ENCODE measurements at regions not wholly inside any gene's neighbourhood (a gene's known extent, or its start where the extent isn't known, plus 50 kb on each side); places are given as distances from the start of the nearest gene placed in this dataset.

- DNase-seq = no peak
- intact Hi-C loops (cut with DNase I, micrococcal nuclease) = no loop called here
- ATAC-seq = no peak
Measured at GRCh38 chr5:71971862-71972261, 135.4 kb upstream of the MAP1B start.

GRCh38 chr5:71972777-71973473, 134.3 kb upstream of the MAP1B start:
- DNase-seq = no peak
- intact Hi-C loops (cut with DNase I, micrococcal nuclease) = no loop called here
- ATAC-seq = no peak

GRCh38 chr5:71973563-71973962, 133.7 kb upstream of the MAP1B start:
- ATAC-seq = no peak
- intact Hi-C loops (cut with DNase I, micrococcal nuclease) = no loop called here
- DNase-seq = no peak

DNA sequence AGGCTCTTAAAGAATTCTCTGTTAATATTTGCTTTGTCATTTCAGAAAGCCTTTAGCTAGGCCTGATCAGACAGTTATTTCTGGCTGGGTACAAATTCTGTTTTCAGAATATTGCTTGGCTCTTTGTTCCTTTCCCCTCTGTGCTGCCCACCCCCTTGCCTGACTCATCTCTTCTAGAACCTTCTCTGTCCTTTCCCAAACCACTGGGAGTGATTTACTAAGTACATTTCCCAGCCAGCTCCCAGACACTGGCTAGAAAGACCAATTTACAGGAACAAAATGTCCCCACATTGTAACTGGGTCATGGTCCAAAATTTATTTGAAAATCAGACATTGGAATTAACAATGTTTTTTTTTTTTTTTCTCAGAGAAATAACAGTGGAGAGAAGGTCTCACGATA, 133.1 kb upstream of the MAP1B start:
- DNase-seq (no peak), ATAC-seq (no peak)
- intact Hi-C loops (cut with DNase I, micrococcal nuclease) = no loop called here

GRCh38 chr5:71974622-71975021, 132.7 kb upstream of the MAP1B start:
- ATAC-seq (no peak), DNase-seq (no peak)
- intact Hi-C loops (cut with DNase I, micrococcal nuclease) = no loop called here

- intact Hi-C loops (cut with DNase I, micrococcal nuclease) = no loop called here
- no peak for DNase-seq
- no peak for ATAC-seq
Measured at GRCh38 chr5:71976449-71976848, 130.8 kb upstream of the MAP1B start.

DNA sequence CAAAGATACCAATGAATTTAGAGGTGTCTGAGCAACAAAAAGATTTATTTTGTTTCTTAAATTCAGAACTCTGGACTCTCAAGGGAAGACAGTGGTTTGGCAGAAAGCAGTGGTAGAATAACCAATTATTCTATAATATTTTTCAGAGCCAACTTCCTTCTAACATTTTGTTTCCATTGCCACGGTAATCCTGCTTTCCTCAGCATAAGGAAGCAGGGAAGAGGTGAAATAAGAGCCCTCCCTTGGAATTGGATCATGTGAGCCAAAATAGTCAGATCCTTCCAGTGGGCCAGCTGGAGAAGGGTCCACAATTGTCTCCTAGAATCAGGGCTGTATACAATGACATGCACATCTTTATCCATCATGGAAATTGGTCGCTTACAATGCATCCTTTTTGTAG, 130.0 kb upstream of the MAP1B start:
- DNase-seq (no peak), ATAC-seq (no peak)
- intact Hi-C loops (cut with DNase I, micrococcal nuclease) = no loop called here

GRCh38 chr5:71978216-71978615, 129.1 kb upstream of the MAP1B start:
- ATAC-seq (no peak), DNase-seq (no peak)
- intact Hi-C loops (cut with DNase I, micrococcal nuclease) = no loop called here

- intact Hi-C loops (cut with DNase I, micrococcal nuclease) = no loop called here
- no peak for ATAC-seq
- DNase-seq = no peak
Measured at GRCh38 chr5:71982717-71983395, 124.4 kb upstream of the MAP1B start.

DNA sequence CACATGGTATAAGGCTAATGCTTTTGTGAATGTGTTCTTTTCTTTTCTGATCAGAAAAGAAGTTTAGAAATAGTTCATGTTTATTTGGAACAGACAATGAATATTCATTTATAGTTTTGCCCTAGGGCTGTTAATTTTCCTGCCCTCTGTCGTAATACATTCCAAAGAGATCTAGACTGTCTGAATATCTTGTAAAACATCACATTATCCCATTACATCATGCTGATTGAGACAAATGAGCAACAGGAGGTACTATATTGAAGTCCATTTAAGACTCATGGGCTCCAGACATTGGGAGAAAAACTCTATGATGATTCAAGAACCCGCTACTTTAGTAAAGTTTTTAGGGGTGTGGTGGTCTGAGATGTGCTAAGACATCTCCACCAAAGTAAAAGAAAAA, 121.2 kb upstream of the MAP1B start:
- no peak for ATAC-seq
- no peak for DNase-seq
- intact Hi-C loops (cut with DNase I, micrococcal nuclease) = no loop called here

DNA sequence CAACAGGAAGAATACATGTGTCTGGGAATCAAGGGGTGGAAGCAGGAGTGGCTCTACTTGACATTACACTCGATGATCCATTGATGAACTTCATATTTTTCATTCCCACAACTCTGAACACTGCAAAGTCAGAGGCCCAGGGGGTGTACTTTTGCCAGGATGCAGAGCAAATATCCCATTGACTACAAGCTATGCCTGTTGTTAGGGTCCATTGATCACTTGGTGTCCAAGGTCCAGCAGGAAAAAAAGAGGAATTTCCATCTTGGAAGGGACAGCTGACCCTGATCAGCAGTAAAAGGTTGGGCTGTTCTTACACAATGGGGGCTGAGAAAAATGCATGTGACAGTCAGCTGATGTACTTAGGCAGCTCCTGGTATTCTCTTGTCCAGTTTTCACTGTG, 118.5 kb upstream of the MAP1B start:
- intact Hi-C loops (cut with DNase I, micrococcal nuclease) = no loop called here
- DNase-seq = no peak

GRCh38 chr5:71993600-71993999, 113.7 kb upstream of the MAP1B start:
- no peak for ATAC-seq
- no peak for DNase-seq
- intact Hi-C loops (cut with DNase I, micrococcal nuclease) = no loop called here

More for the DNA sequence above, 118.5 kb upstream of the MAP1B start:
- ATAC-seq = no peak

DNA sequence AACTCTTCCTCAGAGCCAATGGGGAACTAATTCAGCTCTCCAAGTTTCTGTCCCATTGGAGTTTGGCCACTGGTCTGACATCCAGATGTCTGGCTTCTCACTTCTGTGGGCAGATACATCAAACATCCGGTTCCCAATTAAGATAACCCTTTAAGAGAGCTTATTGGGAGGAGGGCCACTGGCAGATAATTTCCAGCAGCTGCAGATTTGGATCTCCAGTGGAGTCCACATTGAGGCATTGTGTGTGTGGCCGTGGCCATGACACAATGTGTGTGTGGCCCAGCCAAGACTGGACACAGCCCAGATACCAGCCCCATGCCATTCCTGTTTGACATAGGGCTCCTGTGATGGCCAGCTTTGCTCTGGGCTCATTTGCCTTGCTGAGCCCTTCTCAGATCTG, 110.5 kb upstream of the MAP1B start:
- intact Hi-C loops (cut with DNase I, micrococcal nuclease) = no loop called here
- ATAC-seq (no peak), DNase-seq (no peak)

- ATAC-seq (no peak), DNase-seq (no peak)
- intact Hi-C loops (cut with DNase I, micrococcal nuclease) = no loop called here
Measured at GRCh38 chr5:71998746-71999145, 108.5 kb upstream of the MAP1B start.

DNA sequence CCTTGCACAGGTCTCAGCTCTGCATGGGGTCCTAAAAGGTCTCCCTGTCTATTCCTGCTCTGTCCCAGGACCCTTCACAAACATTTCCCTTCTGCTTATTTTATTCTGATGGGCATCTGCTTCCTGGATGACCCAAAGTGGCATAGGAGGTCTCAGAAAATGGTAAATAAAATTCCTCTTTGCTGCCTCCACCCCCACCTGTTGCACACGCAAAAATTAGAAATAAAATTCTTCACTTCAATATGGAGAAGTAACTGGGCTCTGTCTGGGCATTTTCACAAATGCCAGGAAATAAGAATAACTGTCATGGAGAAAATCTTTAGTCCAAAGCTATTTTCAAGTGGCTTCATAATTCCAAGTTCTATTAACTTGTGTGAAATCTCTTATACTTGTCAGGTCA, 106.6 kb upstream of the MAP1B start:
- ATAC-seq (no peak), DNase-seq (no peak)
- intact Hi-C loops (cut with DNase I, micrococcal nuclease) = no loop called here

GRCh38 chr5:72005671-72006070, 101.6 kb upstream of the MAP1B start:
- no peak for DNase-seq
- intact Hi-C loops (cut with DNase I, micrococcal nuclease) = no loop called here
- no peak for ATAC-seq

GRCh38 chr5:72006361-72006760, 100.9 kb upstream of the MAP1B start:
- ATAC-seq (no peak), DNase-seq (no peak)
- intact Hi-C loops (cut with DNase I, micrococcal nuclease) = no loop called here

DNA sequence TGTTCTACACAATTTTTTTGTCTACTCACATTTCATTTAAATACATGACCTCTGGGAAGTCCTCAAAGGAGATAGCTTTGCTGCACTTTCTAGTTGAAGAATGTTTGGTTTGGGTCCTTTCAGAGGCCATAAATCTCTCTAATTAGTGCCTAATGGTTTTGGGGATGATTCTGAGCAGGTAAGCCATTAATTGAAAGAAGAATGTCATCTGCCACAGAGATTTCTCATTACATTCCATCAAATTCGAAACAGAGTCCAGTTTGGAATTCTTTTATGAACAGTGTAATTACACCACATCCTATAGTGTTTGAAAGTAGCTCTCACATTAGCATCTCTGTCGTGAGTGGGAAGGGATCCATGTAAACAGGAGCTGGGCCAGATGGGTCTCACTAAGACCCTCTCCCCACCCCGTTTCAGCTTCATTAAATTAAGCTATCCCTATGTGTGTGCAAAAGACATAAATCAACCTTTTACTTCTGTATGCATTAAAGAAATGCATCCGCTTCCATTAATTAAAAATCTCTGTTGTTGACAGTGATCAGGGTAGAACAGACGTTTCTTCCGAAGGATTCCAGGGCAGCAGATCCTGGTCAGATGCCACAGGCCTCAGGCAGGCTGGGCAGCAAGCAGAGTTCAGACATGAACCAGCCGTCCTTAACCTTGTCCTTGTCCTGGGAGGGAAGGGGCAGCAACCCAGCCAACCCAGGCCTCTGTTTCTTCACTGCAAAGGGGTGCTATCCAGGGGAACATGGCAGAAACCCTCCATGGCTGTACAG, 99.8 kb upstream of the MAP1B start:
- intact Hi-C loops (cut with DNase I, micrococcal nuclease) = no loop called here
- DNase-seq = no peak
- ATAC-seq = no peak

GRCh38 chr5:72009280-72009679, 98.0 kb upstream of the MAP1B start:
- no peak for DNase-seq
- no peak for ATAC-seq
- intact Hi-C loops (cut with DNase I, micrococcal nuclease) = no loop called here

- ATAC-seq (no peak), DNase-seq (no peak)
- intact Hi-C loops (cut with DNase I, micrococcal nuclease) = no loop called here
Measured at GRCh38 chr5:72010430-72010829, 96.8 kb upstream of the MAP1B start.

Measured in left colon (tissue), 2 donors.